ENCODE measurements at regions not wholly inside any gene's neighbourhood (a gene's known extent, or its start where the extent isn't known, plus 50 kb on each side); places are given as distances from the start of the nearest gene placed in this dataset.
"Not testable (repeated sequence)": the region's sequence is repeated elsewhere in the genome, so short reads cannot be mapped to it uniquely, and the experiment has no call there.

- not testable (repeated sequence) for DNase-seq
Measured at GRCh38 chr13:18322821-18323220, 858.8 kb downstream of the TUBA3C start.

- not testable (repeated sequence) for DNase-seq
Measured at GRCh38 chr13:18319653-18320052, 862.0 kb downstream of the TUBA3C start.

GRCh38 chr13:18303240-18303813 lies 878.3 kb downstream of the TUBA3C start:
- not testable (repeated sequence) for DNase-seq

- DNase-seq: not testable (repeated sequence)
Measured at GRCh38 chr13:18300968-18301367, 880.7 kb downstream of the TUBA3C start.

GRCh38 chr13:18297359-18297758 lies 884.3 kb downstream of the TUBA3C start:
- not testable (repeated sequence) for DNase-seq

- DNase-seq: not testable (repeated sequence)
Measured at GRCh38 chr13:18296617-18297016, 885.0 kb downstream of the TUBA3C start.

- not testable (repeated sequence) for DNase-seq
Measured at GRCh38 chr13:18294311-18294710, 887.3 kb downstream of the TUBA3C start.

GRCh38 chr13:18286848-18287247 lies 894.8 kb downstream of the TUBA3C start:
- DNase-seq: not testable (repeated sequence)

GRCh38 chr13:18285663-18286062 lies 896.0 kb downstream of the TUBA3C start:
- not testable (repeated sequence) for DNase-seq

GRCh38 chr13:18284040-18284439 lies 897.6 kb downstream of the TUBA3C start:
- not testable (repeated sequence) for DNase-seq

GRCh38 chr13:18281829-18282597 lies 899.6 kb downstream of the TUBA3C start:
- DNase-seq: not testable (repeated sequence)

GRCh38 chr13:18280904-18281828 lies 900.5 kb downstream of the TUBA3C start:
- DNase-seq: not testable (repeated sequence)

GRCh38 chr13:18279971-18280370 lies 901.7 kb downstream of the TUBA3C start:
- DNase-seq: not testable (repeated sequence)

GRCh38 chr13:18277372-18277771 lies 904.3 kb downstream of the TUBA3C start:
- not testable (repeated sequence) for DNase-seq

- not testable (repeated sequence) for DNase-seq
Measured at GRCh38 chr13:18276280-18276679, 905.3 kb downstream of the TUBA3C start.

- DNase-seq: not testable (repeated sequence)
Measured at GRCh38 chr13:18273785-18274514, 907.7 kb downstream of the TUBA3C start.

GRCh38 chr13:18258801-18259419 lies 922.7 kb downstream of the TUBA3C start:
- not testable (repeated sequence) for DNase-seq

- DNase-seq: not testable (repeated sequence)
Measured at GRCh38 chr13:18257686-18258085, 923.9 kb downstream of the TUBA3C start.

- not testable (repeated sequence) for DNase-seq
Measured at GRCh38 chr13:18252848-18253247, 928.8 kb downstream of the TUBA3C start.

- DNase-seq: not testable (repeated sequence)
Measured at GRCh38 chr13:18248533-18249240, 932.9 kb downstream of the TUBA3C start.

- not testable (repeated sequence) for DNase-seq
Measured at GRCh38 chr13:18240086-18240485, 941.5 kb downstream of the TUBA3C start.
